ENCODE measurements at regions not wholly inside any gene's neighbourhood (a gene's known extent, or its start where the extent isn't known, plus 50 kb on each side); places are given as distances from the start of the nearest gene placed in this dataset.

GRCh38 chr20:40467067-40467466 lies 222.0 kb downstream of the MAFB start:
- no peaks in the 10 kb centered on the region for H3K27me3 ChIP-seq (ENCODE audit: control insufficient read depth in 2 of 2, insufficient read depth in 2 of 2, low read length in 2 of 2)
- H4K20me1 ChIP-seq (replicated peaks; ENCODE audit: control insufficient read depth, extremely low read depth, insufficient read depth, low read length), result no peaks in the 10 kb centered on the region
- H3K9me3 ChIP-seq (replicated peaks; ENCODE audit: control insufficient read depth, insufficient read depth, low read length), result no peaks in the 10 kb centered on the region
- no peak for FAIRE-seq
- no peaks in the 10 kb centered on the region for H3K9me1 ChIP-seq (replicated peaks; ENCODE audit: control insufficient read depth, extremely low read depth, insufficient read depth, low read length)
- no peaks in the 10 kb centered on the region for H3K4me1 ChIP-seq (ENCODE audit: control insufficient read depth, extremely low read depth, insufficient read depth, low read length)
- dilution Hi-C loops (cut with MboI; ENCODE audit: extremely low pct_ligation_motif_present, low sequenced_read_pairs) (no loop called here), intact Hi-C loops (cut with micrococcal nuclease) (no loop called here)
- H3K36me3 ChIP-seq (ENCODE audit: control insufficient read depth in 2 of 2, extremely low read depth in 1 of 2, insufficient read depth in 2 of 2, low read length in 2 of 2), result no peaks in the 10 kb centered on the region
- no peak for DNase-seq (ENCODE audit: low read depth, low spot score)
- ChIA-PET POLR2A (no interaction called here), CTCF (interaction anchor here (1.4 kb wide), 1 partner anchor 127 kb away, joined by 3 read pairs; no protein-coding TSS in a partner anchor)
- no peak overlapping the region for H3K4me3 ChIP-seq (replicated peaks in 1 of 3; ENCODE audit: insufficient read depth in 1 of 3, low read depth in 1 of 3, low read length in 3 of 3)
- H3K27ac ChIP-seq (ENCODE audit: insufficient read depth, low read depth, low read length), result no peak overlapping the region
- no peak overlapping the region for H2AFZ ChIP-seq (ENCODE audit: low read depth, low read length)
- no TSS peak for BruUV-seq (replicated peaks)
- H3K79me2 ChIP-seq (ENCODE audit: control insufficient read depth, insufficient read depth, low read length), result no peaks in the 10 kb centered on the region
- no peak overlapping the region for H3K9ac ChIP-seq (replicated peaks; ENCODE audit: extremely low read depth, insufficient read depth, low read length)
- TF ChIP-seq POLR2A (IDR thresholded peaks at IDR 0.05; ENCODE audit: low read depth, low read length), result no peak
- no peak for TF ChIP-seq GATA2 (IDR thresholded peaks at IDR 0.05; ENCODE audit: insufficient read depth, insufficient read length, low read depth, low read length)
- TF ChIP-seq, protein P1, sequence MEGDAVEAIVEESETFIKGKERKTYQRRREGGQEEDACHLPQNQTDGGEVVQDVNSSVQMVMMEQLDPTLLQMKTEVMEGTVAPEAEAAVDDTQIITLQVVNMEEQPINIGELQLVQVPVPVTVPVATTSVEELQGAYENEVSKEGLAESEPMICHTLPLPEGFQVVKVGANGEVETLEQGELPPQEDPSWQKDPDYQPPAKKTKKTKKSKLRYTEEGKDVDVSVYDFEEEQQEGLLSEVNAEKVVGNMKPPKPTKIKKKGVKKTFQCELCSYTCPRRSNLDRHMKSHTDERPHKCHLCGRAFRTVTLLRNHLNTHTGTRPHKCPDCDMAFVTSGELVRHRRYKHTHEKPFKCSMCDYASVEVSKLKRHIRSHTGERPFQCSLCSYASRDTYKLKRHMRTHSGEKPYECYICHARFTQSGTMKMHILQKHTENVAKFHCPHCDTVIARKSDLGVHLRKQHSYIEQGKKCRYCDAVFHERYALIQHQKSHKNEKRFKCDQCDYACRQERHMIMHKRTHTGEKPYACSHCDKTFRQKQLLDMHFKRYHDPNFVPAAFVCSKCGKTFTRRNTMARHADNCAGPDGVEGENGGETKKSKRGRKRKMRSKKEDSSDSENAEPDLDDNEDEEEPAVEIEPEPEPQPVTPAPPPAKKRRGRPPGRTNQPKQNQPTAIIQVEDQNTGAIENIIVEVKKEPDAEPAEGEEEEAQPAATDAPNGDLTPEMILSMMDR (IDR thresholded peaks at IDR 0.05; ENCODE audit: extremely low read depth in 1 of 2, insufficient read depth in 1 of 2, low read depth in 1 of 2, low read length in 2 of 2), result no peak
- TF ChIP-seq FOS (IDR thresholded peaks at IDR 0.05; ENCODE audit: borderline replicate concordance, insufficient read depth, low read length), result no peak
- TF ChIP-seq MYC (IDR thresholded peaks at IDR 0.05; ENCODE audit: low read depth, low read length), result no peak
- no peak for TF ChIP-seq JUN (IDR thresholded peaks at IDR 0.05; ENCODE audit: borderline replicate concordance, insufficient read depth, insufficient read length, low read depth)
- no peak for TF ChIP-seq EZH2 (IDR thresholded peaks at IDR 0.05; ENCODE audit: borderline replicate concordance, low read depth, low read length, severe bottlenecking)
- no peak overlapping the region for H3K4me2 ChIP-seq (ENCODE audit: insufficient read depth, low read length)
